ENCODE measurements at regions not wholly inside any gene's neighbourhood (a gene's known extent, or its start where the extent isn't known, plus 50 kb on each side); places are given as distances from the start of the nearest gene placed in this dataset.

GRCh38 chr22:26952004-26952403 is 294.6 kb downstream of the MIAT start:
- no peaks in the 10 kb centered on the region for H3K27me3 ChIP-seq
- no peak overlapping the region for H3K4me3 ChIP-seq (replicated peaks in 1 of 3)
- intact Hi-C loops (cut with DNase I), result no loop called here
- WGBS, 2 donors, result 29 to 31% methylated on average over 4 of the region's 4 CpGs
- peaks cover 6 to 19% of the 10 kb centered on the region in 2 donors for H3K4me1 ChIP-seq
- no peak overlapping the region for H3K27ac ChIP-seq
- no peaks in the 10 kb centered on the region for H3K36me3 ChIP-seq
- no peak for TF ChIP-seq CTCF (IDR thresholded peaks at IDR 0.05)
- TF ChIP-seq POLR2A (IDR thresholded peaks at IDR 0.05), result no peak
- DNase-seq, result no peak
- no peaks in the 10 kb centered on the region for H3K9me3 ChIP-seq

GRCh38 chr22:26952451-26953011 is 295.1 kb downstream of the MIAT start:
- H3K27me3 ChIP-seq, result no peaks in the 10 kb centered on the region
- H3K4me1 ChIP-seq, result peaks cover 6 to 19% of the 10 kb centered on the region in 2 donors
- WGBS, 2 donors, result 13 to 14% methylated on average over 15 of the region's 15 CpGs
- H3K36me3 ChIP-seq, result no peaks in the 10 kb centered on the region
- no peak overlapping the region for H3K4me3 ChIP-seq (replicated peaks in 1 of 3)
- H3K9me3 ChIP-seq, result no peaks in the 10 kb centered on the region
- TF ChIP-seq POLR2A (IDR thresholded peaks at IDR 0.05), result no peak
- TF ChIP-seq CTCF (IDR thresholded peaks at IDR 0.05), result no peak
- no peak overlapping the region for H3K27ac ChIP-seq
- intact Hi-C loops (cut with DNase I), result no loop called here
- DNase-seq, result peak in 1 of 2 donors; percentile 3

- Histone ChIP-seq H3K36me3 (no peaks in the 10 kb centered on the region), H3K4me1 (peaks cover 6 to 19% of the 10 kb centered on the region in 2 donors), H3K27me3 (no peaks in the 10 kb centered on the region), H3K4me3 (replicated peaks in 1 of 3) (no peak overlapping the region), H3K9me3 (no peaks in the 10 kb centered on the region), H3K27ac (no peak overlapping the region)
- intact Hi-C loops (cut with DNase I), result no loop called here
- no peak for DNase-seq
- 38 to 41% methylated on average over 17 of the region's 17 CpGs for WGBS, 2 donors
- TF ChIP-seq POLR2A (IDR thresholded peaks at IDR 0.05) (no peak), CTCF (IDR thresholded peaks at IDR 0.05) (no peak)
These were observed 295.9 kb downstream of the MIAT start for GRCh38 chr22:26953012-26953883.

- peaks cover 6 to 19% of the 10 kb centered on the region in 2 donors for H3K4me1 ChIP-seq
- 20 to 41% methylated on average over 4 of the region's 4 CpGs for WGBS, 2 donors
- intact Hi-C loops (cut with DNase I), result no loop called here
- no peak overlapping the region for H3K27ac ChIP-seq
- no peaks in the 10 kb centered on the region for H3K9me3 ChIP-seq
- no peaks in the 10 kb centered on the region for H3K27me3 ChIP-seq
- peak; percentile 71 to 83 for DNase-seq
- H3K4me3 ChIP-seq (replicated peaks in 1 of 3), result no peak overlapping the region
- no peak for TF ChIP-seq CTCF (IDR thresholded peaks at IDR 0.05)
- TF ChIP-seq POLR2A (IDR thresholded peaks at IDR 0.05), result no peak
- no peaks in the 10 kb centered on the region for H3K36me3 ChIP-seq
These were observed 299.0 kb downstream of the MIAT start for GRCh38 chr22:26956371-26956770.

- DNase-seq, result no peak
- Histone ChIP-seq H3K4me1 (peaks cover 6 to 19% of the 10 kb centered on the region in 2 donors), H3K36me3 (no peaks in the 10 kb centered on the region), H3K9me3 (no peaks in the 10 kb centered on the region), H3K27ac (no peak overlapping the region), H3K4me3 (replicated peaks in 1 of 3) (no peak overlapping the region), H3K27me3 (no peaks in the 10 kb centered on the region)
- TF ChIP-seq CTCF (IDR thresholded peaks at IDR 0.05) (no peak), POLR2A (IDR thresholded peaks at IDR 0.05) (no peak)
- intact Hi-C loops (cut with DNase I), result no loop called here
- 90 to 94% methylated on average over 3 of the region's 3 CpGs for WGBS, 2 donors
These were observed 299.8 kb downstream of the MIAT start for GRCh38 chr22:26957176-26957575.
